Peyer's patch (tissue), 4 donors: ENCODE measurements at regions not wholly inside any gene's neighbourhood (a gene's known extent, or its start where the extent isn't known, plus 50 kb on each side); places are given as distances from the start of the nearest gene placed in this dataset.

Experiments
- CTCF ChIP-seq, 6 experiments: fragments of 450-650 bp in 4 of 6; fragments of 200-600 bp in 2 of 6; sonication (generic) in 1 of 6; IDR thresholded peaks; one replicate each; pipeline ENCODE4 v1.5.1; 2017 to 2019; ENCODE audit warnings: antibody characterized with exemption in 6 of 6, mild to moderate bottlenecking in 3 of 6, moderate library complexity in 1 of 6
- POLR2A ChIP-seq, 2 donors: fragments of 450-650 bp; IDR thresholded peaks; one replicate each; pipeline ENCODE4 v1.5.1; 2017; ENCODE audit warnings: antibody characterized with exemption in 2 of 2, mild to moderate bottlenecking in 2 of 2, moderate library complexity in 2 of 2

GRCh38 chr18:42290318-42291307 lies 335.6 kb downstream of the PIK3C3 start:
- TF ChIP-seq CTCF (IDR thresholded peaks at IDR 0.05) (no peak), POLR2A (IDR thresholded peaks at IDR 0.05) (no peak)
